ENCODE measurements at regions not wholly inside any gene's neighbourhood (a gene's known extent, or its start where the extent isn't known, plus 50 kb on each side); places are given as distances from the start of the nearest gene placed in this dataset.

- no peak for DNase-seq (ENCODE audit: low spot score in 2 of 2)
These were observed 271.4 kb downstream of the ELAVL2 start for GRCh38 chr9:23554686-23555085.

DNA sequence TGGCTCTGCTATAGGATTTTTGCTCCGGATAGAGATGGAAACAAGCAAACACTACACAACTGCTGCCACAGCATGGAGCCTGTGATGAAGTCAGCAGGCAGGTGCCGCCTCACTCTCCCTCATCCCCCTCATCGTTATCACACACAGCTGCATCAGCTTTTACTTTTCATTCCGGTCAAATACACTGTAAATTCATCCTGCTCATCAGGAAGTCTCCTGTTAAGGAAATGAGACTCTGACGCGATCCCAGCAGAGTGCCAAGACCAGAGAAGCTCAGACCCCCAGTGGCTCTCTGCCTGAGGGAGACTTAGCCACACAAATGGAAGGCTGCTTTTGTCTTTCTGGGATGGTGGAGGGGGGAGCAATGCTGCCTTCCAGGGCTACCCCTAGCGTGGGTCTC is 270.2 kb downstream of the ELAVL2 start:
- FAIRE-seq (no peak), DNase-seq (ENCODE audit: low spot score in 2 of 2) (no peak)

More at GRCh38 chr9:23554686-23555085, 271.4 kb downstream of the ELAVL2 start:
- no peak for FAIRE-seq

DNA sequence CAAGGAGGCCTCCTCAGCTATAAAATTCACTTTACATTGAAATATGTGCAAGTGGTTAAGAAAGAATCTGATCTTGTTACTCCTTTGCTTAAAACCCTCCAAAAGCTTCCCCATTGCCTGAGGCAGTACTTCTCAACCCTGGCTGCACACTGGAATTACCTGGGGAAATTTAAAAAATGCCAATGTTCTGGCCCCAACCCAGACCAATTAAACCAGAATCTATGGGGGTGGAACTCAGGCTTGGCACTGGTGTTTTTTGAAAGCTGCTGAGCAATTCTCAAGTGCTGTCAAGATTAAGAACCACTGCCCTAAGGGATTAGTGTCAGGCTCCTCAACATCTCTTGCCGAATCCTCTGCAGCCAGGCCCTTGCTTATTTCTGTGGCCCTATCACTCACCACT is 269.6 kb downstream of the ELAVL2 start:
- DNase-seq (ENCODE audit: low spot score in 2 of 2) (no peak), FAIRE-seq (no peak)

DNA sequence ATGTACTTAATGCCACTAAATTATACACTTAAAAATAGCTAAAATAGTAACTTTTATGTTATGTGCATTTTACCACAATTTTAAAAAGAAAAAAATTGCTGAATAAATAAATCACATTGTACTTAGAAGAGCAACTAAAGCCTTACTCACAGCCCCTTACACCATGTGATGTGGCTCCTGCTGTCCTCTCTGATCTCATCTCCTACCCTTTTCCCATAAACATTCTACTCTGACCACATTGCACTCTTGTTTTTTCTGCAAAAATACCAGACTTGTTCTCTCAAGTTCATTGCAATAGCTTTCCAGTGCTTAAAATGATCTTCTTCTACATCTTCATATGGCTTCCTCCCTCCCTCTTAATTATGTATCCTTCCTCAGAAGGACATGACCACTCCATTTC is 268.4 kb downstream of the ELAVL2 start:
- FAIRE-seq = no peak
- DNase-seq (ENCODE audit: low spot score in 2 of 2) = no peak

- DNase-seq (ENCODE audit: low spot score in 2 of 2) = no peak
These were observed 266.5 kb downstream of the ELAVL2 start for GRCh38 chr9:23559522-23559921.

GRCh38 chr9:23563517-23563916 is 262.5 kb downstream of the ELAVL2 start:
- FAIRE-seq (no peak), DNase-seq (ENCODE audit: low spot score in 2 of 2) (no peak)

More at GRCh38 chr9:23559522-23559921, 266.5 kb downstream of the ELAVL2 start:
- no peak for FAIRE-seq

DNA sequence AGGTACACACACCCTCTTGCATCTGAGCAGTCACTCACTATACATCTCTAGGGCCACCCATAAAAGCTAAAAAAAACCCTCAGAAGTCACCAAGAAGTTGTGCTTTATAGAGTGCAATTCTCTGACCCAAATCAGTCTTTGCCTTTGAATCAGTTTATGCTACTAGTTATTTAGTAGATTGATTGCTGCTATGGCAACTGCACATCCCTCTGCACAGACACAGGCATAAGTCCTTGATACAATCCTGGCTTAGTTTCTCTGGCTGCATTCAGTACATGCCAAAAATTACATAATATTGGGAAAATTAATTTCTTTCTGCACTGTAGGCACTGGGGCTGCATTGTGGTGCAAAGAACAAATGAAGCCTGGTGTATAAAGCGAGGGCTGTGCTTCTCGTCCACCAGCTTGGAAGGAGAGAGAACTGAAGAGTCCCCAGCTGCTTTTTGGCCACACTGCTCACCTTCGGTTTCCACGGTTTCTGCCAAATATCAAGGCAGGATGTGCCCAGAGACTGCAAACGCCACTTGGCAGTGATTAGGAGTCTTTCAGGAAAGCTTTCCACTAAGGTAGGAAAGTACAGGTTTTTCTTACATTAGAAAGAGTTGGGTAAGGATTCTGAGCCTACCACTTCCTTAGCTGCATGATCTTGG is 258.4 kb downstream of the ELAVL2 start:
- no peak for DNase-seq (ENCODE audit: low spot score in 2 of 2)
- no peak for FAIRE-seq

DNA sequence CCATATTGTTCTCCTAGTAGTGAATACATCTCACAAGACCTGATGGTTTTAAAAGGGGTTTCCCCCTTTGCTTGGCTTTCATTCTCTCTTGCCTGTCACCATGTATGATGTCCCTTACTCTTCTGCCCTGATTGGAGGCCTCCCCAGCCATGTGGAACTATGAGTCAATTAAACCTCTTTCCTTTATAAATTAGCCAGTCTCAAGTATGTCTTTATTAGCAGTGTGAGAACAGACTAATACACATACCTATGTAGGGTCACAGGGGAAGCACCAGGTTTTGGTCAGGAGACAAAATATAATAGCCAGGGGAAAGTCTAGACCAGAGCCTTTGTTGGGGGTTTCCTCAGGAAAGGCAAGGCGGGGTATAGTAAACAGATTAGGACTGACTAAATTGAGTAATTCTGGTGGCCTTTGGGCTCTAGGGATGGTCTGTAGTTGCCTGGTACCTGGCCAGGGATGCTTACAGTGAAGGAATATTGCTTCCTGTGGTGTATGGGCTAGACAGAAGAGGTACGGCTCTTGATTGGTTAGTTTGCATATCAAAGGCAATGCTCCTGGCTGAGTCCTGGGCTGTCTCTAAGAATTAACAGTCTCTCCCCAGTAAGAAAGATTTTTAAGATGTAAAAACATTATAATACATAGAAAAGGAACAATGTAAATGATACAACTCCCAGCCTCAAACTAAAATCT is 254.5 kb downstream of the ELAVL2 start:
- FAIRE-seq = no peak
- no peak for DNase-seq (ENCODE audit: low spot score in 2 of 2)

DNA sequence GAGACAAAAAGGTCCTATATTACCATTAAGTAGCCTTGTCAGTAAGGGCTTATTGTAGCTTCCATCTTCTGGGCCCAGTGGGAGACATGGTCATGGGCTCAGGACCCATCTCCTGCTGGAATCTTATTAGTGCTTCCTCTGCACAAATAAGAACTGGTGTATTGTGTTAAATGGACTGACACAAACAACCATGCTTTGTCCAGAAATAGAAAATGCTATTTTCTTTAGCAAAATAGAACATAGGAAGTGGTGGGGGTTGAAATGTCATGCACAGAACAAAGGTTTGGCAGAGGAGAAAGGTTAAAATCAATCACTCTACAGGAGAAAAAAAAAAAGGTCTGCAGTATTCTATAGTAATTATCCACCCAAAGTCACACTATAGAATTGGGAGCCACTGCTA is 252.2 kb downstream of the ELAVL2 start:
- FAIRE-seq (no peak), DNase-seq (ENCODE audit: low spot score in 2 of 2) (no peak)

- DNase-seq (ENCODE audit: low spot score in 2 of 2) (no peak), FAIRE-seq (no peak)
These were observed 248.4 kb downstream of the ELAVL2 start for GRCh38 chr9:23577611-23578010.

DNA sequence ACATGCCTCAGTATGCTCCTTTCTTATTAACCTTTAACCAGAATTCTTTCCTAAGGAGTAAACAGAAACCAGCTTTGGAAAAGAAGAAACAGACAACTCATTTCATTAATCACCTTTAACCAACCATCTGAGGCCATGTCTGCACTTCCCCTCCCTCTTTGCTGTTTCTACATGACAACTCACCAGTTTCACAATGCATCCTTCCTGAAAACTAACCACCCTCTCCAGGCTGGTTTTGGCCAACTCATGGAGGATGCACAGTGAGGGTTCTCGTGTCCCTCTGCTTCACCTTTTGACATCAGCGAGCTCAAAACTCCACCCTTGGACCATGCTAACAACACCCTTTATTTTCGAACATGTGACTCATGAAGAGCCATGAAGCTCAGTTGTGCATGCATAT is 244.1 kb downstream of the ELAVL2 start:
- FAIRE-seq = no peak

GRCh38 chr9:23582836-23583235 is 243.2 kb downstream of the ELAVL2 start:
- DNase-seq (ENCODE audit: low spot score in 2 of 2) = no peak
- FAIRE-seq = no peak

More for the DNA sequence above, 244.1 kb downstream of the ELAVL2 start:
- DNase-seq (ENCODE audit: low spot score in 2 of 2) = no peak

DNA sequence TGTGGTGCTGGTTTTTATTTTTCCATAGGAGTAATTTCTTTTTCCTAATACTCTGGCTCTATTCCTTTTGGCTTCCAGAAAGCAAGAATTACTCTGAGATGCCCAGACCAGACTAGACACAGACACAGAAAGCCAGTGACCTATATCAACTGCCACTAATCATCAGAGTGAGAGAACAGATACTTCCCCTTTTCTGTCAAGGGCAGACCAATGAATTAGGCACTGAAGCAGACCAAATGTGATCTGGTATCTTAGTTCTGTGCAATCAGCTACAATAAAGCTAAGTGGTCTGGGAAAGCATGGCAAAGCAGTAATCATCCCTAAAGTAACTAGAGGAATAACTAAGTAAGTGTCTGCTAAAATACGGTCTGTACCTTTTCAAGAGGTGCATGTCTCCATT is 239.1 kb downstream of the ELAVL2 start:
- no peak for DNase-seq (ENCODE audit: low spot score in 2 of 2)
- FAIRE-seq = no peak

DNA sequence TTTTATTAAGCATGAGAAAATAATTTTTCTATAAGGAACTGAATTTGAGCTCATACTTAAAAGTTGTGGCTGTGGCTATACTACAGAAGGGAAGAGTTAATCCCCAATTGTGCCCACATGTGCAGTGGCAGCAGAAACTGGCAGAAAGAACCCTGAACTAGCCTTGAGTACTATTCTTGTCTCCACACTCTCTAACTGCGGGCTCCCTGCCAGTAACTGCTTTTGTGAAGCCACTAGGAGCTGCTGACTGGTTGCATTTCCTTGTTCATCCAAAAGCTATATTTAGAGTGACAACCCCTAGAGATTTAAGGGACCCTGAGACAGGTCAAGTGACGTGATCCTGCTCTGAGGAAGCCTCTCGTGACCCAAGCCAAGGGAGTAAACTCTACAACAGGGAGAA is 238.6 kb downstream of the ELAVL2 start:
- FAIRE-seq (no peak), DNase-seq (ENCODE audit: low spot score in 2 of 2) (peak in 1 of 2 donors; percentile 14)

DNA sequence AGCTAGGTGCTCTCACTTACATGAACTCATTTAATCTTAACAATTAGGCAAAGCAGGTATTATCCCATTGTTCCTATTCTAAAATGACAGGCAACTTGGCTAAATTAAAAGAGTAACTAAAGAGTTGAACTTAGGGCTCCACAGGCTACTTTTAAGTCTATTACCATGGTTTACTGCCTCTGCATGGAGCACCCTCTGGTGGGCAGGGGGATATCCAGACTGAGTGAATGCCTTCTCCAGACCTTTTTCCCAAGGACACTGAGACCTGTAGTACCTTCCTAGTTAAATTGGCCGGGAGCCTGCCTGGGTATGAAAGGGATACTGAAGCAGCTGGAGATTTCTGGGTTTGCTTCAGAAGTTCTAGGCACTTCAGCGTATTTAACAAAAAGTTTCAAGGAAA is 238.1 kb downstream of the ELAVL2 start:
- FAIRE-seq = no peak
- no peak for DNase-seq (ENCODE audit: low spot score in 2 of 2)

DNA sequence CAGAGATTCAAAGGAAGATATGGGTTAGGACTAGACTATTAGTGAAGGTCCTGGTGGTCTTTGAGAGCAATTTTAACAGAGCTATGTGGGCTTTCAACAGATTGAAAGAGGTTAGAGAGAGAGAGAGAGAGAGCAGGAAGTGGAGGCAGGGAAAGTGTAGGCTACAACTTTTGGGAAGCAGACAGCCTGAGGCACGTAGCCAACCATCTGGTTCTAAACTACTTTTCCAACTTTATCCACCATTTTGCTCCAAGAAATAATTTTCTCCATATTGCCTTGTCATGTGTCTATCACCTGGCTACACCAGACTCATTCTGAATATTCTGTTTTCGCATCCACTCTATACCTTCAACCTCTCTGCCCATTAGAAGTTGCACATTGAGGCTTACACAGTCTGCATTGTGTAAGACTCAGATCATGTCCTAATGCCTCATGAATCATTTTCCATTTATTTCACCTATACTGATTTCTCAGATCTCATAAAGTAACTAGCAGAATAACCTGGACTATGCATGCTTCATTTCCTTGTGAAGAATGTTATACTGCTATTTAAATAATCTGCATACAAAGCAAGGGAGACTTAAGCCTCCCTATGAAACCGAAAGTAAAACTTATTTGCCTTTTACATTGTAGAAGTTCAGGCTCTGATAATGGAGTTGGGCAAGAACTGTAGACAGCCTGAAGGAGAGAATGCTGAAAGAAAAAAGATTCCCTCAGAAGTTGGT is 235.6 kb downstream of the ELAVL2 start:
- FAIRE-seq = no peak
- no peak for DNase-seq (ENCODE audit: low spot score in 2 of 2)

DNA sequence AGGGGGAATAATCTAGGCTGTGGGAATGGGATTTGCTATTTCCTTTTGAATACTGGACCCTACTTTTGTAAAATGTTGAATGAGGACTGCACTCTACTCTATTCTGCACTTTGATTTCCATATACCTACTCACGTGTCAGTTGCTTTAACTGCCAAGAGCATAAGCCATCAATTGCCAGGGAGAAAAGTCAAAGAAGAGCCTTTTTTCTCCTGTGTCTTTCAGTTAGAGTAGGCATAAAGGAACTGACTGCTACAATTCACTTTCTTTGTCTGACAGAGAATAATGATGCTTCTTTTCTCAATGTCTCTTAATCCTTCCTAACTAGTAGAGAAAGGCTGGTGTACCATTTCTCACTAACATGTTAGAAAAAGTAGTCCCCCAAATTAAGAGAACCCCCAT is 231.6 kb downstream of the ELAVL2 start:
- no peak for FAIRE-seq

GRCh38 chr9:23596913-23597634 is 229.0 kb downstream of the ELAVL2 start:
- FAIRE-seq (no peak), DNase-seq (ENCODE audit: low spot score in 2 of 2) (no peak)

More for the DNA sequence above, 231.6 kb downstream of the ELAVL2 start:
- no peak for DNase-seq (ENCODE audit: low spot score in 2 of 2)

DNA sequence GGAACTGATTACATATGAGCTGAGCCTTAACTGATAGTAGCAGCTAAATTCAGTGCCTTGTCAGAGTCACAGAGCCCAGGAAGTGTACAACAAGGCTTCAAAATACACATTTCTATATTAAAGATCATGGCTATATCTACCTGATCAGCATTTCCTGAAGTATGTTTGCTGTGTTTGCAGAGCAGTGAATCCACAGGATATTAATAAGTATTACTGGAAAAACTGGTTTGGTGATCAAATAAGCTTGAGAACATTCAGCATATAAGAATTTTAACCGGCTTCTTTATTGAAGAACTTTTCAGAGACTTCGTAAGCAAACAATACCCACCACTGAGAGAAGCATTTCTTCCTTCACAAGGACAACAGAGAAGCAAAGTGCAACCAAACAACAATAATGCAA is 227.0 kb downstream of the ELAVL2 start:
- DNase-seq (ENCODE audit: low spot score in 2 of 2) (no peak), FAIRE-seq (no peak)

DNA sequence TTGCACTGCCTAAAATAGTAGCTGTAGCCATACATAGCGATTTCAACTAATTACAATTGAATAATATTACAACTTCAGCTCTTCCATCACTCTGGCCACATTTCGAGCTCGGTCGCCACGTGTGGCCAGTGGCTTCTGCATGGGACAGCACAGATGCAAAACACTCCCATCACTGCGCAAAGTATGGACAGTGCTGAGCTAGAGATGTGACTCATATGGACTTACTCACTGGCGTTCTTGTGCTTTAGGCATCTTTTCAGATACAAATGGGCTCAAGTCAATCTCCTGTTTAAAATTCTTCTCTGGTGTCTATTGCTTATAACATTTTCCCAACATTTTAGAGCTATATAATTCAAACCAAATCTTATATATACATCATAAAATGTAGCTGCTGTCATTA is 222.7 kb downstream of the ELAVL2 start:
- FAIRE-seq (no peak), DNase-seq (ENCODE audit: low spot score in 2 of 2) (no peak)

- DNase-seq (ENCODE audit: low spot score in 2 of 2) (no peak), FAIRE-seq (no peak)
These were observed 219.9 kb downstream of the ELAVL2 start for GRCh38 chr9:23606107-23606506.
